IMR-90 (cell line): ENCODE measurements at regions not wholly inside any gene's neighbourhood (a gene's known extent, or its start where the extent isn't known, plus 50 kb on each side); places are given as distances from the start of the nearest gene placed in this dataset.

ENCODE experiments used
- CHD1 ChIP-seq: IDR thresholded peaks from 2 replicates; pipeline ENCODE4 v1.6.1; 2012; ENCODE audit warnings: low read depth, low read length, improper control_type of control experiment
- CTCF ChIP-seq: conservative IDR thresholded peaks from 2 replicates; pipeline ENCODE4 v1.5.1; 2012; ENCODE audit warnings: mild to moderate bottlenecking, low read depth, low read length, improper control_type of control experiment
- FOS ChIP-seq: fragments of 150-350 bp; IDR thresholded peaks from 2 replicates; pipeline ENCODE4 v1.6.1; 2016; ENCODE audit warnings: low read depth, low read length
- POLR2A ChIP-seq: IDR thresholded peaks from 2 replicates; pipeline ENCODE4 v1.6.1; 2012; ENCODE audit warnings: mild to moderate bottlenecking, low read depth, low read length
- RAD21 ChIP-seq: IDR thresholded peaks from 2 replicates; pipeline ENCODE4 v1.6.1; 2012; ENCODE audit warnings: low read length, improper control_type of control experiment
- RFX5 ChIP-seq: IDR thresholded peaks from 2 replicates; pipeline ENCODE4 v1.8.0; 2012; ENCODE audit warnings: low read depth, mild to moderate bottlenecking, low read length, moderate library complexity
- SMC3 ChIP-seq: fragments of 150-350 bp; IDR thresholded peaks from 2 replicates; pipeline ENCODE4 v1.6.1; 2016; ENCODE audit warnings: low read depth, mild to moderate bottlenecking, antibody characterized with exemption, low read length, moderate library complexity
- TF ChIP-seq, protein P1 (sequence below): fragments of 150-350 bp; IDR thresholded peaks from 2 replicates; pipeline ENCODE4 v1.6.1; 2016; ENCODE audit warnings: low read depth, mild to moderate bottlenecking, low read length, moderate library complexity, borderline replicate concordance

DNA sequence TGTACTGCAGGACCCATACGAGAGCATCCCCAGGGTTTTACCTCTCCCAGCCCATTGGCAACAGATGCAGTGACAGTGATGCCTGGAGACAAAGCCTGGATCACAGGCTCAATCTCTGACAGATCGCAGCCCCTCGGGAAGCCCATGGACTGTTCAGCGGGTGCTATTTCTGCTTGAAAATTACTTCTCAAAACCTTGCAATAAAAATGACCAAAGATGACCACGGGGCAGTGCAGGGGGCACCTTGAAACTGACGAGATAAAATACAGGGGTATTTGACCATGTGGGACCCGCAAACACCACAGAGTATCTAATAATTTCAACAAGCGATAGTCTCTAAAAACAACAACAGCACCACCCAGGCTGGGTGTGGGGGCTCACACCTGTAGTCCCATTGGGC lies 118.3 kb downstream of the C16orf95 start:
- no peak for TF ChIP-seq RFX5
- no peak for TF ChIP-seq CTCF
- no peak for TF ChIP-seq RAD21
- TF ChIP-seq FOS, result no peak
- no peak for TF ChIP-seq SMC3
- no peak for TF ChIP-seq POLR2A
- TF ChIP-seq, protein P1, sequence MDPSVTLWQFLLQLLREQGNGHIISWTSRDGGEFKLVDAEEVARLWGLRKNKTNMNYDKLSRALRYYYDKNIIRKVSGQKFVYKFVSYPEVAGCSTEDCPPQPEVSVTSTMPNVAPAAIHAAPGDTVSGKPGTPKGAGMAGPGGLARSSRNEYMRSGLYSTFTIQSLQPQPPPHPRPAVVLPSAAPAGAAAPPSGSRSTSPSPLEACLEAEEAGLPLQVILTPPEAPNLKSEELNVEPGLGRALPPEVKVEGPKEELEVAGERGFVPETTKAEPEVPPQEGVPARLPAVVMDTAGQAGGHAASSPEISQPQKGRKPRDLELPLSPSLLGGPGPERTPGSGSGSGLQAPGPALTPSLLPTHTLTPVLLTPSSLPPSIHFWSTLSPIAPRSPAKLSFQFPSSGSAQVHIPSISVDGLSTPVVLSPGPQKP, result no peak
- TF ChIP-seq CHD1, result no peak
